ENCODE measurements at regions not wholly inside any gene's neighbourhood (a gene's known extent, or its start where the extent isn't known, plus 50 kb on each side); places are given as distances from the start of the nearest gene placed in this dataset.

- H3K27me3 Mint-ChIP-seq (ENCODE audit: low read depth, unreplicated experiment) = no peaks in the 10 kb centered on the region
- H3K4me1 Mint-ChIP-seq (ENCODE audit: low read depth, unreplicated experiment) = no peaks in the 10 kb centered on the region
- H3K27me3 ChIP-seq (ENCODE audit: insufficient read depth, low read length) = no peaks in the 10 kb centered on the region
- H3K4me2 ChIP-seq (ENCODE audit: low read length) = no peak overlapping the region
- H4K20me1 ChIP-seq (ENCODE audit: insufficient read depth, low read length) = no peaks in the 10 kb centered on the region
- H3K27ac ChIP-seq (ENCODE audit: low read depth, low read length) = no peak overlapping the region
- H3K27ac Mint-ChIP-seq (ENCODE audit: unreplicated experiment) = no peak overlapping the region
- no peaks in the 10 kb centered on the region for H3K9me3 Mint-ChIP-seq (ENCODE audit: unreplicated experiment)
- no peaks in the 10 kb centered on the region for H3K9me3 ChIP-seq (ENCODE audit: insufficient read depth, low read depth, low read length)
- no peak overlapping the region for H3K9ac ChIP-seq (ENCODE audit: low read length)
- no peaks in the 10 kb centered on the region for H3K4me1 ChIP-seq (ENCODE audit: insufficient read depth, low read length)
- H3K36me3 ChIP-seq (ENCODE audit: insufficient read depth, low read length) = no peaks in the 10 kb centered on the region
- no peak overlapping the region for H3K4me3 ChIP-seq (ENCODE audit: insufficient read depth, low read depth, low read length)
- H3K36me3 Mint-ChIP-seq (ENCODE audit: low read depth, unreplicated experiment) = no peaks in the 10 kb centered on the region
- no peaks in the 10 kb centered on the region for H3K79me2 ChIP-seq (ENCODE audit: insufficient read depth, low read length)
- H2AFZ ChIP-seq (ENCODE audit: low read depth, low read length) = no peak overlapping the region
- H3K4me3 Mint-ChIP-seq (ENCODE audit: unreplicated experiment) = no peak overlapping the region
- no peak for TF ChIP-seq EZH2 (IDR thresholded peaks at IDR 0.05; ENCODE audit: insufficient read depth, low read length)
- no peak for TF ChIP-seq CTCF (IDR thresholded peaks at IDR 0.05; ENCODE audit: insufficient read depth, low read depth, low read length)
- no peak for FAIRE-seq
- DNase-seq (ENCODE audit: low read depth) = no peak
Measured at GRCh38 chr11:29682856-29683255, 334.0 kb downstream of the KCNA4 start.

- Histone ChIP-seq H3K9ac (ENCODE audit: low read length) (no peak overlapping the region), H3K9me3 (ENCODE audit: insufficient read depth, low read depth, low read length) (no peaks in the 10 kb centered on the region), H3K4me1 (ENCODE audit: insufficient read depth, low read length) (no peaks in the 10 kb centered on the region), H3K27ac (ENCODE audit: low read depth, low read length) (no peak overlapping the region), H3K79me2 (ENCODE audit: insufficient read depth, low read length) (no peaks in the 10 kb centered on the region), H3K27me3 (ENCODE audit: insufficient read depth, low read length) (no peaks in the 10 kb centered on the region), H3K4me2 (ENCODE audit: low read length) (no peak overlapping the region), H4K20me1 (ENCODE audit: insufficient read depth, low read length) (no peaks in the 10 kb centered on the region), H2AFZ (ENCODE audit: low read depth, low read length) (no peak overlapping the region), H3K36me3 (ENCODE audit: insufficient read depth, low read length) (no peaks in the 10 kb centered on the region), H3K4me3 (ENCODE audit: insufficient read depth, low read depth, low read length) (no peak overlapping the region)
- Mint-ChIP-seq H3K36me3 (ENCODE audit: low read depth, unreplicated experiment) (no peaks in the 10 kb centered on the region), H3K9me3 (ENCODE audit: unreplicated experiment) (no peaks in the 10 kb centered on the region), H3K4me1 (ENCODE audit: low read depth, unreplicated experiment) (peaks cover 3% of the 10 kb centered on the region), H3K4me3 (ENCODE audit: unreplicated experiment) (no peak overlapping the region), H3K27me3 (ENCODE audit: low read depth, unreplicated experiment) (no peaks in the 10 kb centered on the region), H3K27ac (ENCODE audit: unreplicated experiment) (no peak overlapping the region)
- FAIRE-seq (no peak), DNase-seq (ENCODE audit: low read depth) (no peak)
- TF ChIP-seq EZH2 (IDR thresholded peaks at IDR 0.05; ENCODE audit: insufficient read depth, low read length) (no peak), CTCF (IDR thresholded peaks at IDR 0.05; ENCODE audit: insufficient read depth, low read depth, low read length) (no peak)
Measured at GRCh38 chr11:29679996-29680395, 336.8 kb downstream of the KCNA4 start.

GRCh38 chr11:29676993-29677392 is 339.8 kb downstream of the KCNA4 start:
- no peaks in the 10 kb centered on the region for H3K9me3 Mint-ChIP-seq (ENCODE audit: unreplicated experiment)
- Histone ChIP-seq H2AFZ (ENCODE audit: low read depth, low read length) (no peak overlapping the region), H3K4me2 (ENCODE audit: low read length) (no peak overlapping the region), H3K27ac (ENCODE audit: low read depth, low read length) (no peak overlapping the region), H3K36me3 (ENCODE audit: insufficient read depth, low read length) (no peaks in the 10 kb centered on the region), H3K4me3 (ENCODE audit: insufficient read depth, low read depth, low read length) (no peak overlapping the region), H3K9ac (ENCODE audit: low read length) (no peak overlapping the region), H4K20me1 (ENCODE audit: insufficient read depth, low read length) (no peaks in the 10 kb centered on the region), H3K4me1 (ENCODE audit: insufficient read depth, low read length) (no peaks in the 10 kb centered on the region), H3K9me3 (ENCODE audit: insufficient read depth, low read depth, low read length) (no peaks in the 10 kb centered on the region), H3K79me2 (ENCODE audit: insufficient read depth, low read length) (no peaks in the 10 kb centered on the region), H3K27me3 (ENCODE audit: insufficient read depth, low read length) (no peaks in the 10 kb centered on the region)
- H3K36me3 Mint-ChIP-seq (ENCODE audit: low read depth, unreplicated experiment) = no peaks in the 10 kb centered on the region
- no peaks in the 10 kb centered on the region for H3K27me3 Mint-ChIP-seq (ENCODE audit: low read depth, unreplicated experiment)
- no peak for FAIRE-seq
- H3K4me3 Mint-ChIP-seq (ENCODE audit: unreplicated experiment) = no peak overlapping the region
- peak; percentile 4 for DNase-seq (ENCODE audit: low read depth)
- H3K27ac Mint-ChIP-seq (ENCODE audit: unreplicated experiment) = no peak overlapping the region
- TF ChIP-seq EZH2 (IDR thresholded peaks at IDR 0.05; ENCODE audit: insufficient read depth, low read length) (no peak), CTCF (IDR thresholded peaks at IDR 0.05; ENCODE audit: insufficient read depth, low read depth, low read length) (no peak)
- peaks cover 3% of the 10 kb centered on the region for H3K4me1 Mint-ChIP-seq (ENCODE audit: low read depth, unreplicated experiment)
